Mesendoderm (in vitro differentiated cells): ENCODE measurements at regions not wholly inside any gene's neighbourhood (a gene's known extent, or its start where the extent isn't known, plus 50 kb on each side); places are given as distances from the start of the nearest gene placed in this dataset.

Experiments used
- DNase-seq: peaks from one replicate; pipeline ENCODE4 v3.0.0; 2013
- H2AK5ac ChIP-seq: 2 replicates; pipeline ENCODE4 v1.6.1; 2013; ENCODE audit warnings: low read length, inconsistent platforms
- H2BK120ac ChIP-seq: 2 replicates; pipeline ENCODE4 v1.6.1; 2013; ENCODE audit warnings: low read depth, mild to moderate bottlenecking, low read length, moderate library complexity, mixed read lengths
- H2BK15ac ChIP-seq: replicated peaks from 2 replicates; pipeline ENCODE4 v1.6.1; 2013; ENCODE audit warnings: low read depth, mild to moderate bottlenecking, moderate library complexity
- H2BK5ac ChIP-seq: 2 replicates; pipeline ENCODE4 v1.6.1; 2013; ENCODE audit warnings: low read length, inconsistent platforms
- H3K18ac ChIP-seq: 2 replicates; pipeline ENCODE4 v1.6.1; 2013; ENCODE audit warnings: mild to moderate bottlenecking, low read length, mixed read lengths
- H3K23ac ChIP-seq: one replicate; pipeline ENCODE4 v1.6.1; 2013; ENCODE audit warnings: low read length
- H3K27ac ChIP-seq: 2 replicates; pipeline ENCODE4 v1.5.1; 2013; ENCODE audit warnings: low read depth, mild to moderate bottlenecking, inconsistent platforms, low read length, moderate library complexity
- H3K27me3 ChIP-seq: 2 replicates; pipeline ENCODE4 v1.6.1; 2013; ENCODE audit warnings: low read length, control low read depth, mild to moderate bottlenecking, inconsistent platforms; ENCODE audit not compliant: insufficient read depth, poor library complexity
- H3K36me3 ChIP-seq: 2 replicates; pipeline ENCODE4 v1.6.1; 2013; ENCODE audit warnings: low read length, inconsistent platforms; ENCODE audit not compliant: control insufficient read depth, insufficient read depth
- H3K4ac ChIP-seq: one replicate; pipeline ENCODE4 v1.6.1; 2013; ENCODE audit warnings: low read depth, mild to moderate bottlenecking, low read length, moderate library complexity
- H3K4me1 ChIP-seq: 2 replicates; pipeline ENCODE4 v1.6.1; 2013; ENCODE audit warnings: low read depth, low read length, inconsistent platforms; ENCODE audit not compliant: control insufficient read depth
- H3K4me2 ChIP-seq: 2 replicates; pipeline ENCODE4 v1.6.1; 2013; ENCODE audit warnings: low read length
- H3K4me3 ChIP-seq: 2 replicates; pipeline ENCODE4 v1.5.1; 2013; ENCODE audit warnings: mild to moderate bottlenecking, low read length
- H3K56ac ChIP-seq: one replicate; pipeline ENCODE4 v1.6.1; 2013; ENCODE audit warnings: low read length
- H3K79me1 ChIP-seq: 2 replicates; pipeline ENCODE4 v1.6.1; 2013; ENCODE audit warnings: low read length, inconsistent platforms
- H3K79me2 ChIP-seq: 2 replicates; pipeline ENCODE4 v1.6.1; 2013; ENCODE audit warnings: mild to moderate bottlenecking, low read length; ENCODE audit not compliant: control insufficient read depth, insufficient read depth
- H3K9ac ChIP-seq: 2 replicates; pipeline ENCODE4 v1.6.1; 2013; ENCODE audit warnings: low read length, inconsistent platforms
- H4K5ac ChIP-seq: one replicate; pipeline ENCODE4 v1.6.1; 2013; ENCODE audit warnings: low read length
- H4K8ac ChIP-seq: one replicate; pipeline ENCODE4 v1.6.1; 2013; ENCODE audit warnings: low read depth, mild to moderate bottlenecking, control low read depth, low read length, moderate library complexity
- WGBS: extraction: QIAGEN DNeasy Blood & Tissue Kit; methylation state at CpG from one replicate; pipeline ENCODE4 v1.1.7; 2013; ENCODE audit warnings: low lambda C conversion rate, missing lambda C conversion rate; ENCODE audit not compliant: insufficient coverage; ENCODE audit errors: extremely low coverage; 5-methylcytosine and 5-hydroxymethylcytosine counted together

DNA sequence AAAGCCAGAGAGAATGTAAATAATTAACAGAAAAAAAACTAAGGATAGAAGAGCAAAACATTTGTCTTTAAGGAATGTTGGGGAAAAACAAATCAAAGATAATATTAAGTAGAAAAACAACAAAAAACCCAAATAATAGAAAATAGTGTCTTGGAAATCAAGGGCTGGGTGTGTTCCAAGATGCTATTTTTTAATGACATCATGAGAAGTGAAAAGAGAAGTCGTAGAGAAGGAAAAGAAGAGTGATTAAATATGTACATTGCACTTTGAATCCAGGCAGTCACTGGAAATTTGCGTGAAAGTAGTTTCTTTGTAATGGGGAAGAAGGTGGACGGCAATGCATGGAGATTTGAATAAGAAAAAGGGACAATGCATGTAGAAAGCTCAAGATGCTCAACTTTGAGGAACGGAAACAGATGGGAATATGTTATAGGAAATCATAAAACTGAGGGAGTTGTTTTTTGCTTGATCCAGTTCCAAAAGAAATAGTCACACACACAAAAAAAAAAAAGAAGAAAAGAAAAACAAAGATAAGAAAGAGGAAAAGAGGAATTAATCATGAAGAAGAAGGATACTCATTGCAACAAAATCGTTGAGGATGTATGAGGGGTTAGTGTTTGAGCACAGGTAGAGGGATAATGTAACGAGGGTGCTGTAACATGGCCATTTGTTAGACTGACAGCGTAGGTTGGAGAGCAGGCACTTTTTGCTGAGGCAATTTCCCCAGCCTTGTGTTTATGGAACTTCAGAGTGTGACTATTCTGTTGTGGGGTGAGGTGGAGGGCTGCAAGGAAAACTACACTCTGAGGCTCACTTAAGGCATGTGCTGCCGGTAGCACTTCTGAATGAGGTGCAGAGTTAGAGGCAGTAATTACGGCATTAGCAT is 184.1 kb downstream of the CALCRL start:
- no peak overlapping the region for H3K18ac ChIP-seq
- H2AK5ac ChIP-seq = no peak overlapping the region
- H4K5ac ChIP-seq = no peak overlapping the region
- H3K4me3 ChIP-seq = no peak overlapping the region
- no peaks in the 10 kb centered on the region for H3K79me1 ChIP-seq
- no peak overlapping the region for H4K8ac ChIP-seq
- no peaks in the 10 kb centered on the region for H3K27me3 ChIP-seq
- H2BK120ac ChIP-seq = no peak overlapping the region
- H3K56ac ChIP-seq = no peak overlapping the region
- no peak overlapping the region for H3K4ac ChIP-seq
- no peaks in the 10 kb centered on the region for H3K79me2 ChIP-seq
- H3K23ac ChIP-seq = no peak overlapping the region
- H3K4me1 ChIP-seq = peaks cover 3% of the 10 kb centered on the region
- no peak overlapping the region for H3K9ac ChIP-seq
- no CpG with 5 or more reads among the region's 9 CpGs for WGBS
- no peaks in the 10 kb centered on the region for H3K36me3 ChIP-seq
- H3K4me2 ChIP-seq = no peak overlapping the region
- DNase-seq = peak; percentile 15
- no peak overlapping the region for H2BK15ac ChIP-seq
- H3K27ac ChIP-seq = no peak overlapping the region
- H2BK5ac ChIP-seq = no peak overlapping the region

- WGBS = no CpG with 5 or more reads among the region's 1 CpG
- no peak for DNase-seq
- no peak overlapping the region for H4K8ac ChIP-seq
- H3K4me2 ChIP-seq = no peak overlapping the region
- no peak overlapping the region for H2AK5ac ChIP-seq
- H2BK120ac ChIP-seq = no peak overlapping the region
- peaks cover 3% of the 10 kb centered on the region for H3K4me1 ChIP-seq
- no peaks in the 10 kb centered on the region for H3K27me3 ChIP-seq
- H3K4ac ChIP-seq = no peak overlapping the region
- no peak overlapping the region for H3K18ac ChIP-seq
- H4K5ac ChIP-seq = no peak overlapping the region
- H2BK5ac ChIP-seq = no peak overlapping the region
- no peaks in the 10 kb centered on the region for H3K79me2 ChIP-seq
- no peak overlapping the region for H3K4me3 ChIP-seq
- no peak overlapping the region for H3K23ac ChIP-seq
- no peak overlapping the region for H3K56ac ChIP-seq
- H3K27ac ChIP-seq = no peak overlapping the region
- H2BK15ac ChIP-seq = no peak overlapping the region
- no peaks in the 10 kb centered on the region for H3K36me3 ChIP-seq
- no peaks in the 10 kb centered on the region for H3K79me1 ChIP-seq
- no peak overlapping the region for H3K9ac ChIP-seq
Measured at GRCh38 chr2:187261705-187262104, 186.3 kb downstream of the CALCRL start.

DNA sequence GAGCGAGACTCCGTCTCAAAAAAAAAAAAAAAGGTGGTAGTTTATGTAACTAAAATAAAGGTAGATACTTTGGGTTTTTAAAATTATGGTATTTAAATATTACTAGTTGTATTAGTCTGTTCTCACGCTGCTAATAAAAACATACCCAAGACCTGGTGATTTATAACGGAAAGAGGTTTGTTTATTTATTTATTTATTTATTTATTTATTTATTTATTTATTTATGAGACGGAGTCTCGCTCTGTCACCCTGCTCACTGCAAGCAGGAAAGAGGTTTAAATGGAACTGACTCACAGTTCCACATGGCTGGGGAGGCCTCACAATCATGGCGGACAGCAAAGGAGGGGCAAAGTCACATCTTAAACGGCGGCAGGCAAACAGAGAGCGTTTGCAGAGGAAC is 196.0 kb downstream of the CALCRL start:
- H3K4me3 ChIP-seq = no peak overlapping the region
- no peak overlapping the region for H4K5ac ChIP-seq
- no peaks in the 10 kb centered on the region for H3K79me2 ChIP-seq
- no peak overlapping the region for H3K4me2 ChIP-seq
- no peak overlapping the region for H3K9ac ChIP-seq
- no peaks in the 10 kb centered on the region for H3K36me3 ChIP-seq
- no peak overlapping the region for H2AK5ac ChIP-seq
- H3K56ac ChIP-seq = no peak overlapping the region
- H3K27me3 ChIP-seq = no peaks in the 10 kb centered on the region
- DNase-seq = no peak
- no peak overlapping the region for H4K8ac ChIP-seq
- H3K4ac ChIP-seq = no peak overlapping the region
- no peak overlapping the region for H2BK15ac ChIP-seq
- H3K4me1 ChIP-seq = no peaks in the 10 kb centered on the region
- H3K18ac ChIP-seq = no peak overlapping the region
- no peak overlapping the region for H3K23ac ChIP-seq
- no CpG with 5 or more reads among the region's 10 CpGs for WGBS
- no peak overlapping the region for H2BK5ac ChIP-seq
- no peaks in the 10 kb centered on the region for H3K79me1 ChIP-seq
- H2BK120ac ChIP-seq = no peak overlapping the region
- no peak overlapping the region for H3K27ac ChIP-seq

GRCh38 chr2:187250137-187250536 is 197.9 kb downstream of the CALCRL start:
- Histone ChIP-seq H3K9ac (no peak overlapping the region), H3K4me1 (no peaks in the 10 kb centered on the region), H3K4ac (no peak overlapping the region), H3K23ac (no peak overlapping the region), H3K79me1 (no peaks in the 10 kb centered on the region), H4K8ac (no peak overlapping the region), H2BK5ac (no peak overlapping the region), H3K79me2 (no peaks in the 10 kb centered on the region), H2AK5ac (no peak overlapping the region), H3K56ac (no peak overlapping the region), H3K18ac (no peak overlapping the region), H4K5ac (no peak overlapping the region), H3K27ac (no peak overlapping the region), H3K4me3 (no peak overlapping the region), H2BK120ac (no peak overlapping the region), H3K36me3 (no peaks in the 10 kb centered on the region), H3K4me2 (no peak overlapping the region), H2BK15ac (no peak overlapping the region), H3K27me3 (no peaks in the 10 kb centered on the region)
- no peak for DNase-seq

DNA sequence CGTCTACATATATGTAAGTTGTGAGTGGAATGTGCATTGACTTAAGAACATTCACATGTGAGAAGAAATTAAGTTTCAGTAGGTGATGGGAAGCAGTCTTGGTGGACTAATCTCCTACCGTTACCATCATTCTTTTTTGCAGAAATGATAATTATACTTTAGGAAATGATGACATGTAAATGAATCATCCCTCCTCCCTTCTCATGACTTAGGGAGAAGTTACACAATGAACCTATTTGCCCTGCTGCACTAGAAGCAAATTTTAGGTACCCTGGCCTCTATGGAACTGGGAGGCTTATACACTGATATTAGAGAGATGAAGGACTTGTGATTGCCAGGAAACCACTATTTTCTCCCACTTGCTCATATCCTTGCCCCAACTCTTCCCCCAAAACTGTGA is 214.2 kb downstream of the CALCRL start:
- no peaks in the 10 kb centered on the region for H3K36me3 ChIP-seq
- H3K79me2 ChIP-seq = no peaks in the 10 kb centered on the region
- H3K9ac ChIP-seq = no peak overlapping the region
- WGBS = no CpG with 5 or more reads among the region's 2 CpGs
- no peaks in the 10 kb centered on the region for H3K79me1 ChIP-seq
- H2BK15ac ChIP-seq = no peak overlapping the region
- H3K27me3 ChIP-seq = no peaks in the 10 kb centered on the region
- DNase-seq = no peak
- no peak overlapping the region for H3K23ac ChIP-seq
- no peak overlapping the region for H3K4me2 ChIP-seq
- no peak overlapping the region for H4K8ac ChIP-seq
- no peak overlapping the region for H3K56ac ChIP-seq
- no peak overlapping the region for H3K4ac ChIP-seq
- no peak overlapping the region for H3K18ac ChIP-seq
- no peak overlapping the region for H2BK5ac ChIP-seq
- no peaks in the 10 kb centered on the region for H3K4me1 ChIP-seq
- no peak overlapping the region for H3K27ac ChIP-seq
- H4K5ac ChIP-seq = no peak overlapping the region
- no peak overlapping the region for H2AK5ac ChIP-seq
- H2BK120ac ChIP-seq = no peak overlapping the region
- no peak overlapping the region for H3K4me3 ChIP-seq

GRCh38 chr2:187232749-187233148 is 215.3 kb downstream of the CALCRL start:
- Histone ChIP-seq H3K4ac (no peak overlapping the region), H2BK15ac (no peak overlapping the region), H3K27ac (no peak overlapping the region), H2AK5ac (no peak overlapping the region), H3K4me2 (no peak overlapping the region), H2BK120ac (no peak overlapping the region), H3K9ac (no peak overlapping the region), H3K4me1 (no peaks in the 10 kb centered on the region), H3K36me3 (no peaks in the 10 kb centered on the region), H3K79me2 (no peaks in the 10 kb centered on the region), H3K4me3 (no peak overlapping the region), H3K27me3 (no peaks in the 10 kb centered on the region), H3K23ac (no peak overlapping the region), H3K79me1 (no peaks in the 10 kb centered on the region), H3K18ac (no peak overlapping the region), H4K5ac (no peak overlapping the region), H2BK5ac (no peak overlapping the region), H3K56ac (no peak overlapping the region), H4K8ac (no peak overlapping the region)
- no peak for DNase-seq
- WGBS = no CpG with 5 or more reads among the region's 1 CpG
